ENCODE measurements at regions not wholly inside any gene's neighbourhood (a gene's known extent, or its start where the extent isn't known, plus 50 kb on each side); places are given as distances from the start of the nearest gene placed in this dataset.

DNA sequence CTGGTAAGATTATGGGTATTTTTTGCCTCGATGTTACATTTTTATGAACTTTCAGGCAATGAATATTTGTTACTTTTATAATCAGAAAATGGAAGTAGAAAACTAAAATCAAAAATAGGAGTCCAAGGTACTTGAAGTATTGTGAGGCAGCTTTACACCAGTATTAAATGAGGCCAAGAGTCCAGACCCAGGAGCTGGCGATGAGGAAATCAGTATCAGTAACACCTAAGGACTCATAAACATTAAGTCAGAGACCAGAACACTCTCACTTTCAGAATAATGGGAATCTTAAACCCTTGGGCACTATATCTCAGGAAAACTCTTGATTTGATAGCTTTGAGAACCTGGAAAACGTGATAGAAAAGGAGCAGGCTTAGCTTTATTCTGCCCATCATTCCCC is 208.8 kb downstream of the GXYLT1 start:
- TF ChIP-seq, protein P1, sequence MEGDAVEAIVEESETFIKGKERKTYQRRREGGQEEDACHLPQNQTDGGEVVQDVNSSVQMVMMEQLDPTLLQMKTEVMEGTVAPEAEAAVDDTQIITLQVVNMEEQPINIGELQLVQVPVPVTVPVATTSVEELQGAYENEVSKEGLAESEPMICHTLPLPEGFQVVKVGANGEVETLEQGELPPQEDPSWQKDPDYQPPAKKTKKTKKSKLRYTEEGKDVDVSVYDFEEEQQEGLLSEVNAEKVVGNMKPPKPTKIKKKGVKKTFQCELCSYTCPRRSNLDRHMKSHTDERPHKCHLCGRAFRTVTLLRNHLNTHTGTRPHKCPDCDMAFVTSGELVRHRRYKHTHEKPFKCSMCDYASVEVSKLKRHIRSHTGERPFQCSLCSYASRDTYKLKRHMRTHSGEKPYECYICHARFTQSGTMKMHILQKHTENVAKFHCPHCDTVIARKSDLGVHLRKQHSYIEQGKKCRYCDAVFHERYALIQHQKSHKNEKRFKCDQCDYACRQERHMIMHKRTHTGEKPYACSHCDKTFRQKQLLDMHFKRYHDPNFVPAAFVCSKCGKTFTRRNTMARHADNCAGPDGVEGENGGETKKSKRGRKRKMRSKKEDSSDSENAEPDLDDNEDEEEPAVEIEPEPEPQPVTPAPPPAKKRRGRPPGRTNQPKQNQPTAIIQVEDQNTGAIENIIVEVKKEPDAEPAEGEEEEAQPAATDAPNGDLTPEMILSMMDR (IDR thresholded peaks at IDR 0.05; ENCODE audit: low read depth, low read length): no peak
- no peak for TF ChIP-seq EZH2phosphoT487 (IDR thresholded peaks at IDR 0.05; ENCODE audit: low read depth)
